ENCODE measurements at regions not wholly inside any gene's neighbourhood (a gene's known extent, or its start where the extent isn't known, plus 50 kb on each side); places are given as distances from the start of the nearest gene placed in this dataset.

DNA sequence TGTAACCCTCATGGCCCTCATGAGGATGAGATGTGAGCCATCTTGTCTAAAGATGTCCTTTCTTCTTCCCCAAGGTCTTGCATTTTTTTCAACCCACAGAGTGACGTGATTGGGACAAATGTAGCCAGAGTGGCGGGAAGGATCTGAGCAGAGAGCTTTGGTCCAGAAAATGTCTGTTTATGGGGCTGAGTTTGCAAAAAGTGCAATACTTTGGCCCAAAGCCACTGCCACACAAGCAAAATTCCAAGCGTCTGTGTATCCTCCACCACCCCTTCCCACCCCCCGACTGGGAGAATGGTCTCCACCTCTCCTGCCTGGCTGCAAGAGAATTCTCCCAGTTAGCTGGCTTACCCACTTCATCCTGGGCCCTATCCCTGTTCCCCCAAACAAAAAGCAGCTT is 246.9 kb upstream of the LRIG1 start:
- no peak for DNase-seq
- Histone ChIP-seq H3K36me3 (ENCODE audit: control insufficient read depth in 2 of 3, insufficient read depth in 3 of 3, low read length in 3 of 3) (no peaks in the 10 kb centered on the region), H3K9me3 (ENCODE audit: control insufficient read depth in 2 of 3, low read length in 3 of 3) (no peaks in the 10 kb centered on the region), H3K27ac (ENCODE audit: low read depth, low read length) (no peak overlapping the region), H3K27me3 (ENCODE audit: control insufficient read depth in 2 of 2, insufficient read depth in 2 of 2, low read length in 2 of 2) (no peaks in the 10 kb centered on the region), H3K4me1 (ENCODE audit: control insufficient read depth in 2 of 2, insufficient read depth in 2 of 2, low read length in 2 of 2) (no peaks in the 10 kb centered on the region), H3K4me3 (ENCODE audit: low read length) (no peak overlapping the region)
- POLR2A ChIA-PET, result no interaction called here
- no peak overlapping the region for H3K27ac Mint-ChIP-seq
- H3K9me3 Mint-ChIP-seq, result peaks cover 0 to 1% (median 0%) of the 10 kb centered on the region in 11 donors
- no peaks in the 10 kb centered on the region for H3K36me3 Mint-ChIP-seq
- H3K27me3 Mint-ChIP-seq, result peaks cover 0 to 10% (median 5%) of the 10 kb centered on the region in 5 donors
- no peaks in the 10 kb centered on the region for H3K4me1 Mint-ChIP-seq
- ATAC-seq, result no peak
- H3K4me3 Mint-ChIP-seq, result no peak overlapping the region
- CTCF ChIA-PET, result no interaction called here
- intact Hi-C loops (cut with micrococcal nuclease), result no loop called here

GRCh38 chr3:66748175-66748876 is 247.5 kb upstream of the LRIG1 start:
- DNase-seq, result no peak
- intact Hi-C loops (cut with micrococcal nuclease), result no loop called here
- H3K9me3 Mint-ChIP-seq, result peaks cover 0 to 2% (median 0%) of the 10 kb centered on the region in 11 donors
- no peak overlapping the region for H3K4me3 Mint-ChIP-seq
- H3K27me3 ChIP-seq (ENCODE audit: control insufficient read depth in 2 of 2, insufficient read depth in 2 of 2, low read length in 2 of 2), result no peaks in the 10 kb centered on the region
- ChIA-PET POLR2A (no interaction called here), CTCF (no interaction called here)
- no peak overlapping the region for H3K4me3 ChIP-seq (ENCODE audit: low read length)
- H3K9me3 ChIP-seq (ENCODE audit: control insufficient read depth in 2 of 3, low read length in 3 of 3), result no peaks in the 10 kb centered on the region
- H3K36me3 ChIP-seq (ENCODE audit: control insufficient read depth in 2 of 3, insufficient read depth in 3 of 3, low read length in 3 of 3), result no peaks in the 10 kb centered on the region
- H3K27me3 Mint-ChIP-seq, result peaks cover 0 to 12% (median 5%) of the 10 kb centered on the region in 5 donors
- ATAC-seq, result no peak
- no peak overlapping the region for H3K27ac Mint-ChIP-seq
- H3K36me3 Mint-ChIP-seq, result no peaks in the 10 kb centered on the region
- no peaks in the 10 kb centered on the region for H3K4me1 Mint-ChIP-seq
- no peak overlapping the region for H3K27ac ChIP-seq (ENCODE audit: low read depth, low read length)
- H3K4me1 ChIP-seq (ENCODE audit: control insufficient read depth in 2 of 2, insufficient read depth in 2 of 2, low read length in 2 of 2), result no peaks in the 10 kb centered on the region

DNA sequence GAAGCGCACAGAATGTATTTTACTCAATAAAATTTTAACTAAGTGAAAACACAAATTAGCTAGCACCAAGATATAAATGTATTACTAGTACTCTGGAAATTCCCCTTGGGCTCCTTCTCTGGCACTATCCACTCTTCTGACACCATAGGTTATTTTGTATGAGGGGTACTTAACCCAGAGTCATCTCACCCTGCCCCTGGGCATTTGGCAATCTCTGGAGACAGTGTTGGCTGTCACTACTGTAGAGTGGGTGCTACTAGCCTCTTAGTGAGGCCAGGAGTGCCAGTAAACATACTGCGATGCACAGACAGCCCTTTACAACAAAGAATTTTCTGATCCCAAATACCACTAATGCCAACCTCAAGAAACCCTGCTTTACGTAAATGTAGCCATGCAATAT is 246.3 kb upstream of the KBTBD8 start:
- ChIA-PET POLR2A (no interaction called here), CTCF (no interaction called here)
- Histone ChIP-seq H3K27me3 (ENCODE audit: control insufficient read depth in 2 of 2, insufficient read depth in 2 of 2, low read length in 2 of 2) (no peaks in the 10 kb centered on the region), H3K27ac (ENCODE audit: low read depth, low read length) (no peak overlapping the region), H3K4me1 (ENCODE audit: control insufficient read depth in 2 of 2, insufficient read depth in 2 of 2, low read length in 2 of 2) (no peaks in the 10 kb centered on the region), H3K36me3 (ENCODE audit: control insufficient read depth in 2 of 3, insufficient read depth in 3 of 3, low read length in 3 of 3) (no peaks in the 10 kb centered on the region), H3K9me3 (ENCODE audit: control insufficient read depth in 2 of 3, low read length in 3 of 3) (no peaks in the 10 kb centered on the region), H3K4me3 (ENCODE audit: low read length) (no peak overlapping the region)
- Mint-ChIP-seq H3K4me1 (no peaks in the 10 kb centered on the region), H3K9me3 (peaks cover 0 to 4% (median 0%) of the 10 kb centered on the region in 11 donors), H3K27me3 (peaks cover 0 to 7% (median 5%) of the 10 kb centered on the region in 5 donors), H3K36me3 (no peaks in the 10 kb centered on the region), H3K27ac (no peak overlapping the region), H3K4me3 (no peak overlapping the region)
- no peak for ATAC-seq
- intact Hi-C loops (cut with micrococcal nuclease), result no loop called here
- DNase-seq, result no peak

DNA sequence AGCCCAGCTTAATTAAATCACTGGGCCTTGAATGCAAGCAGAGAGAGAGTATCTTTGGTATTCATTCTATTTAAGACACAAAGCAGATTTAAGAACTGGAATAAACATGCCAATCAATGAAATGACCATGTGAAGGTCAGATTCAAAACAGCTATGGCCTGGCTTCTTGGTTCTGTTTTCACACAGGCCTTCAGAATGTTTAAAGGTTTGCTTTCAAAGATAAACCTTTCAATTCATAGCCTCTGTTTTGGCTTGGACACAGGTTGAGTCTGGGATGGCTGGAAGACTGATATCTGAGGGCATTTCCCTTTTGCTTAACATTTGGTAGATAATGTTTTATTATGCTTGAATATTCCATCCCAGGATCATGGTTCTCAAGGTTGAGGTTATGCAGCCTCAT is 244.4 kb upstream of the KBTBD8 start:
- Mint-ChIP-seq H3K4me3 (no peak overlapping the region), H3K27ac (no peak overlapping the region), H3K36me3 (no peaks in the 10 kb centered on the region), H3K9me3 (peaks cover 0 to 8% (median 0%) of the 10 kb centered on the region in 11 donors), H3K4me1 (no peaks in the 10 kb centered on the region), H3K27me3 (peaks cover 0 to 7% (median 5%) of the 10 kb centered on the region in 5 donors)
- intact Hi-C loops (cut with micrococcal nuclease), result no loop called here
- H3K36me3 ChIP-seq (ENCODE audit: control insufficient read depth in 2 of 3, insufficient read depth in 3 of 3, low read length in 3 of 3), result no peaks in the 10 kb centered on the region
- H3K27me3 ChIP-seq (ENCODE audit: control insufficient read depth in 2 of 2, insufficient read depth in 2 of 2, low read length in 2 of 2), result no peaks in the 10 kb centered on the region
- CTCF ChIA-PET, result no interaction called here
- H3K27ac ChIP-seq (ENCODE audit: low read depth, low read length), result no peak overlapping the region
- H3K4me1 ChIP-seq (ENCODE audit: control insufficient read depth in 2 of 2, insufficient read depth in 2 of 2, low read length in 2 of 2), result no peaks in the 10 kb centered on the region
- no peaks in the 10 kb centered on the region for H3K9me3 ChIP-seq (ENCODE audit: control insufficient read depth in 2 of 3, low read length in 3 of 3)
- no peak for ATAC-seq
- no peak for DNase-seq
- H3K4me3 ChIP-seq (ENCODE audit: low read length), result no peak overlapping the region
- POLR2A ChIA-PET, result no interaction called here

DNA sequence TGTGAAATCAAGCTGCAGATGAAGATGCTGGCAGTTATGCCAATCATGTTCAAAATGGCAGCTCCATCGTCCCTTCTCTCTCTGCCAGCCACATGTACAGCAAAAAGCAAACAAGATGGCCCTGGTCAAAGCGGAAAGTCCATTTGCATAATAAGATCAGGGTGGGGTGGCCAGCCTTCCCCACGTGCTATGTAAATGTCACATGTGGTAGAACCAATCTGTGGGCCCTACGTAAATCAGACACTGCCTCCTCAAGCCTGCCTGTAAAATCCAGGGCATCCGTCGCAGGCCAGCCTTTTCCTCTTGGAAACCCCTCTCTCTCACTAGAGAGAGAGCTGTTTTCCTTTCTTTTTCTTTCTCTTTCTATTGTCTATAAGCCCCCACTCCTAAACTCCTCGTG is 243.5 kb upstream of the KBTBD8 start:
- Mint-ChIP-seq H3K9me3 (peaks cover 0 to 8% (median 0%) of the 10 kb centered on the region in 11 donors), H3K36me3 (peaks cover 0 to 4% (median 0%) of the 10 kb centered on the region in 5 donors), H3K4me3 (no peak overlapping the region), H3K4me1 (no peaks in the 10 kb centered on the region), H3K27ac (no peak overlapping the region), H3K27me3 (peaks cover 0 to 7% (median 0%) of the 10 kb centered on the region in 5 donors)
- intact Hi-C loops (cut with micrococcal nuclease), result no loop called here
- ATAC-seq (no peak), DNase-seq (no peak)
- no peaks in the 10 kb centered on the region for H3K4me1 ChIP-seq (ENCODE audit: control insufficient read depth in 2 of 2, insufficient read depth in 2 of 2, low read length in 2 of 2)
- ChIA-PET CTCF (no interaction called here), POLR2A (no interaction called here)
- H3K4me3 ChIP-seq (ENCODE audit: low read length), result no peak overlapping the region
- no peaks in the 10 kb centered on the region for H3K27me3 ChIP-seq (ENCODE audit: control insufficient read depth in 2 of 2, insufficient read depth in 2 of 2, low read length in 2 of 2)
- H3K36me3 ChIP-seq (ENCODE audit: control insufficient read depth in 2 of 3, insufficient read depth in 3 of 3, low read length in 3 of 3), result no peaks in the 10 kb centered on the region
- H3K27ac ChIP-seq (ENCODE audit: low read depth, low read length), result no peak overlapping the region
- no peaks in the 10 kb centered on the region for H3K9me3 ChIP-seq (ENCODE audit: control insufficient read depth in 2 of 3, low read length in 3 of 3)

GRCh38 chr3:66755924-66756323 is 242.2 kb upstream of the KBTBD8 start:
- CTCF ChIA-PET, result no interaction called here
- H3K9me3 Mint-ChIP-seq, result peaks cover 0 to 9% (median 0%) of the 10 kb centered on the region in 11 donors

DNA sequence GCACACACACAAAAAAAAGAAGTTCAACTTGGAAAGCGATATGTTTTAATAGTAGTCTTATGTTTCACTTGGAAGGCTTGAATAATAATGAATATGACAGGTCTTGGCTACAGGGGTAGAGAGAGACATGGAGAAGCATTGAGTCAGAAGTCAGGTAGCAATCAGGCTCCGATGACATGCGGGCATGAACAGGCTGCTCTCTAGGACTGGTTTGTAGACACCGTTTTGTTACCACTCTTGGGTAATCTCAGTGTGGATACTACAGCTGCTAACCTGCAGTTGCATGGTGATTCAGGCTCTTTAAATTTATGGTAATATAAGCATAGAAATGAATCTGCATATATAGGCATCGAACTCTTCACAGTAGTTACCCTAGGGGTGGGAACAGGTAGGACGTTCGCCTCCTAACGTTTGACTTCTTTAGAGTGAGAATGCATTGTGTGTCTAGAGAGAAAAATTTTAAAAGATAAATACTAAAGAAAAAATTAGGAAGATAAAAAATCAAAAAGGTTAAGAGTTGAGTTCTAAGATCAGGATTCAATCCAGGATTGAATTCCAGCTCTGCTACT is 241.6 kb upstream of the KBTBD8 start:
- Mint-ChIP-seq H3K27ac (no peak overlapping the region), H3K9me3 (peaks cover 0 to 9% (median 0%) of the 10 kb centered on the region in 11 donors), H3K4me1 (no peaks in the 10 kb centered on the region), H3K4me3 (no peak overlapping the region), H3K27me3 (peaks cover 0 to 7% (median 0%) of the 10 kb centered on the region in 5 donors), H3K36me3 (peaks cover 0 to 4% (median 0%) of the 10 kb centered on the region in 5 donors)
- Histone ChIP-seq H3K27ac (ENCODE audit: low read depth, low read length) (no peak overlapping the region), H3K4me3 (ENCODE audit: low read length) (no peak overlapping the region), H3K27me3 (ENCODE audit: control insufficient read depth in 2 of 2, insufficient read depth in 2 of 2, low read length in 2 of 2) (no peaks in the 10 kb centered on the region), H3K36me3 (ENCODE audit: control insufficient read depth in 2 of 3, insufficient read depth in 3 of 3, low read length in 3 of 3) (no peaks in the 10 kb centered on the region), H3K9me3 (ENCODE audit: control insufficient read depth in 2 of 3, low read length in 3 of 3) (no peaks in the 10 kb centered on the region), H3K4me1 (ENCODE audit: control insufficient read depth in 2 of 2, insufficient read depth in 2 of 2, low read length in 2 of 2) (no peaks in the 10 kb centered on the region)
- ChIA-PET CTCF (no interaction called here), POLR2A (no interaction called here)
- no peak for DNase-seq
- intact Hi-C loops (cut with micrococcal nuclease), result no loop called here
- ATAC-seq, result no peak

More at GRCh38 chr3:66755924-66756323, 242.2 kb upstream of the KBTBD8 start:
- ATAC-seq (no peak), DNase-seq (no peak)
- no peaks in the 10 kb centered on the region for H3K27me3 ChIP-seq (ENCODE audit: control insufficient read depth in 2 of 2, insufficient read depth in 2 of 2, low read length in 2 of 2)
- no peaks in the 10 kb centered on the region for H3K4me1 ChIP-seq (ENCODE audit: control insufficient read depth in 2 of 2, insufficient read depth in 2 of 2, low read length in 2 of 2)
- Mint-ChIP-seq H3K4me3 (no peak overlapping the region), H3K36me3 (peaks cover 0 to 4% (median 0%) of the 10 kb centered on the region in 5 donors), H3K4me1 (no peaks in the 10 kb centered on the region), H3K27ac (no peak overlapping the region), H3K27me3 (peaks cover 0 to 7% (median 0%) of the 10 kb centered on the region in 5 donors)
- POLR2A ChIA-PET, result no interaction called here
- intact Hi-C loops (cut with micrococcal nuclease), result no loop called here
- H3K4me3 ChIP-seq (ENCODE audit: low read length), result no peak overlapping the region
- no peaks in the 10 kb centered on the region for H3K9me3 ChIP-seq (ENCODE audit: control insufficient read depth in 2 of 3, low read length in 3 of 3)
- H3K36me3 ChIP-seq (ENCODE audit: control insufficient read depth in 2 of 3, insufficient read depth in 3 of 3, low read length in 3 of 3), result no peaks in the 10 kb centered on the region
- H3K27ac ChIP-seq (ENCODE audit: low read depth, low read length), result no peak overlapping the region
